GM12878 (cell line): ENCODE measurements at regions not wholly inside any gene's neighbourhood (a gene's known extent, or its start where the extent isn't known, plus 50 kb on each side); places are given as distances from the start of the nearest gene placed in this dataset.

ENCODE experiments used
- CEBPB ChIP-seq, 2 experiments: fragments of 150-350 bp in 1 of 2; IDR thresholded peaks; 2 replicates each; pipeline ENCODE4 v1.6.1; 2012 to 2014; ENCODE audit warnings: low read depth in 2 of 2, low read length in 2 of 2, borderline replicate concordance in 1 of 2, inconsistent platforms in 1 of 2
- CTCF ChIP-seq, 3 experiments: IDR thresholded peaks in 2 of 3; conservative IDR thresholded peaks in 1 of 3; 2 replicates each; pipeline ENCODE4 v1.5.1; 2011; ENCODE audit warnings: low read depth in 3 of 3, low read length in 3 of 3, mild to moderate bottlenecking in 3 of 3, control low read depth in 2 of 3, moderate library complexity in 2 of 3, inconsistent platforms in 1 of 3, mixed read lengths in 1 of 3; ENCODE audit not compliant: control insufficient read depth in 2 of 3, insufficient read depth in 1 of 3; ENCODE audit errors: extremely low read depth in 1 of 3
- MYC ChIP-seq: IDR thresholded peaks from 2 replicates; pipeline ENCODE4 v1.6.1; 2011; ENCODE audit warnings: mild to moderate bottlenecking, low read length, moderate library complexity, inconsistent platforms; ENCODE audit not compliant: insufficient read depth, insufficient replicate concordance, insufficient read length, severe bottlenecking
- NFYB ChIP-seq: IDR thresholded peaks from 2 replicates; pipeline ENCODE4 v1.6.1; 2011; ENCODE audit warnings: low read depth, mild to moderate bottlenecking, low read length, improper control_type of control experiment, moderate library complexity; ENCODE audit not compliant: insufficient read depth
- PAX8 ChIP-seq: fragments of 450-650 bp; IDR thresholded peaks from 2 replicates; pipeline ENCODE4 v1.6.1; 2017; ENCODE audit warnings: mild to moderate bottlenecking, moderate library complexity
- POLR2A ChIP-seq: IDR thresholded peaks from 2 replicates; pipeline ENCODE4 v1.6.1; 2011; ENCODE audit warnings: low read depth, mild to moderate bottlenecking, low read length
- POLR2AphosphoS5 ChIP-seq: IDR thresholded peaks from 2 replicates; pipeline ENCODE4 v1.6.1; 2011; ENCODE audit warnings: mild to moderate bottlenecking, low read length, inconsistent platforms
- RAD21 ChIP-seq: IDR thresholded peaks from 2 replicates; pipeline ENCODE4 v1.6.1; 2011; ENCODE audit warnings: mild to moderate bottlenecking, low read depth, low read length, moderate library complexity; ENCODE audit not compliant: insufficient read depth
- SRF ChIP-seq, 2 experiments: IDR thresholded peaks; 2 replicates each; pipeline ENCODE4 v1.6.1; 2011; ENCODE audit warnings: low read depth in 2 of 2, low read length in 2 of 2, mild to moderate bottlenecking in 1 of 2, moderate library complexity in 1 of 2
- TAF1 ChIP-seq: IDR thresholded peaks from 2 replicates; pipeline ENCODE4 v1.6.1; 2011; ENCODE audit warnings: mild to moderate bottlenecking, low read depth, low read length, borderline replicate concordance

DNA sequence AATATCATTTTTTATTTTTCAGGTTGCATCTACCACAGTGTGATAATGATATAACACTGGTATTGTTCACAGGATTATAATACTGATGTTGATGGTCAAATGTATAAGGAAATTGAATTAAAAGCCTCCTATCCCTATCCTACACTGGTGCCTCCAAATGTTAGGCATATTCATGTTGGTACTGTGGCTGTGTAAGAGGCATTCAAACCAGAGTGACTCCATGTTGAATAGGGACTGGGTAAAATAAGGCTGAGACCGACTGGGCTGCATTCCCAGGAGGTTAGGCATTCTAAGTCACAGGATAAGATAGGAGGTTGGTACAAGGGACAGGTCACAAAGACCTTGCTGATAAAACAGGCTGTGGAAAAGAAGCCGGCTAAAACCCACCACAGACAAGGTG lies 68.9 kb upstream of the RNU6-1 start:
- no peak for TF ChIP-seq TAF1
- TF ChIP-seq CTCF (IDR thresholded peaks at IDR 0.05 in 2 of 3, conservative IDR thresholded peaks at IDR 0.05 in 1 of 3; ENCODE audit: control insufficient read depth in 2 of 3, extremely low read depth in 1 of 3, insufficient read depth in 1 of 3, low read depth in 3 of 3, low read length in 3 of 3), result no peak
- TF ChIP-seq POLR2A, result no peak
- TF ChIP-seq PAX8, result no peak
- TF ChIP-seq CEBPB (IDR thresholded peaks at IDR 0.05; ENCODE audit: borderline replicate concordance in 1 of 2, low read depth in 2 of 2, low read length in 2 of 2), result no peak
- TF ChIP-seq MYC, result no peak
- TF ChIP-seq NFYB, result no peak
- no peak for TF ChIP-seq POLR2AphosphoS5
- no peak for TF ChIP-seq RAD21
- TF ChIP-seq SRF (IDR thresholded peaks at IDR 0.05; ENCODE audit: low read depth in 2 of 2, low read length in 2 of 2), result no peak
